ENCODE measurements at regions not wholly inside any gene's neighbourhood (a gene's known extent, or its start where the extent isn't known, plus 50 kb on each side); places are given as distances from the start of the nearest gene placed in this dataset.

- Histone ChIP-seq H3K4me3 (replicated peaks; ENCODE audit: insufficient read depth, low read length) (no peak overlapping the region), H3K27ac (replicated peaks) (no peak overlapping the region), H3K27me3 (ENCODE audit: insufficient read depth, poor library complexity, severe bottlenecking) (no peaks in the 10 kb centered on the region)
- no peak for TF ChIP-seq POLR2AphosphoS5 (IDR thresholded peaks at IDR 0.05; ENCODE audit: low read depth)
- no peak for DNase-seq (ENCODE audit: low read depth in 1 of 2, low spot score in 1 of 2)
These were observed 510.8 kb downstream of the PTPRC start for GRCh38 chr1:199149591-199149990.

GRCh38 chr1:199150756-199151155, 511.9 kb downstream of the PTPRC start:
- Histone ChIP-seq H3K4me3 (replicated peaks; ENCODE audit: insufficient read depth, low read length) (no peak overlapping the region), H3K27ac (replicated peaks) (no peak overlapping the region)
- DNase-seq (ENCODE audit: low read depth in 1 of 2, low spot score in 1 of 2) = no peak

GRCh38 chr1:199151634-199152425, 513.0 kb downstream of the PTPRC start:
- Histone ChIP-seq H3K27ac (replicated peaks) (no peak overlapping the region), H3K27me3 (ENCODE audit: insufficient read depth, poor library complexity, severe bottlenecking) (no peaks in the 10 kb centered on the region), H3K4me3 (replicated peaks; ENCODE audit: insufficient read depth, low read length) (no peak overlapping the region)
- no peak for DNase-seq (ENCODE audit: low read depth in 1 of 2, low spot score in 1 of 2)
- no peak for TF ChIP-seq SPI1 (IDR thresholded peaks at IDR 0.05; ENCODE audit: borderline replicate concordance, low read depth)
- no peak for TF ChIP-seq CTCF (IDR thresholded peaks at IDR 0.05; ENCODE audit: insufficient read depth, low read length)
- TF ChIP-seq POLR2AphosphoS5 (IDR thresholded peaks at IDR 0.05; ENCODE audit: low read depth) = no peak
- no peak for TF ChIP-seq GABPA (IDR thresholded peaks at IDR 0.05; ENCODE audit: low read depth)
- TF ChIP-seq REST (IDR thresholded peaks at IDR 0.05; ENCODE audit: insufficient replicate concordance, low read depth) = no peak

More at GRCh38 chr1:199150756-199151155, 511.9 kb downstream of the PTPRC start:
- TF ChIP-seq SPI1 (IDR thresholded peaks at IDR 0.05; ENCODE audit: borderline replicate concordance, low read depth) = no peak
- TF ChIP-seq GABPA (IDR thresholded peaks at IDR 0.05; ENCODE audit: low read depth) = no peak
- no peak for TF ChIP-seq CTCF (IDR thresholded peaks at IDR 0.05; ENCODE audit: insufficient read depth, low read length)
- no peak for TF ChIP-seq POLR2AphosphoS5 (IDR thresholded peaks at IDR 0.05; ENCODE audit: low read depth)
- no peak for TF ChIP-seq REST (IDR thresholded peaks at IDR 0.05; ENCODE audit: insufficient replicate concordance, low read depth)
- no peaks in the 10 kb centered on the region for H3K27me3 ChIP-seq (ENCODE audit: insufficient read depth, poor library complexity, severe bottlenecking)

GRCh38 chr1:199152676-199153075, 513.8 kb downstream of the PTPRC start:
- H3K4me3 ChIP-seq (replicated peaks; ENCODE audit: insufficient read depth, low read length) = no peak overlapping the region
- DNase-seq (ENCODE audit: low read depth in 1 of 2, low spot score in 1 of 2) = no peak
- H3K27me3 ChIP-seq (ENCODE audit: insufficient read depth, poor library complexity, severe bottlenecking) = no peaks in the 10 kb centered on the region
- TF ChIP-seq POLR2AphosphoS5 (IDR thresholded peaks at IDR 0.05; ENCODE audit: low read depth) = no peak
- no peak for TF ChIP-seq SPI1 (IDR thresholded peaks at IDR 0.05; ENCODE audit: borderline replicate concordance, low read depth)
- no peak for TF ChIP-seq REST (IDR thresholded peaks at IDR 0.05; ENCODE audit: insufficient replicate concordance, low read depth)
- no peak for TF ChIP-seq GABPA (IDR thresholded peaks at IDR 0.05; ENCODE audit: low read depth)
- no peak overlapping the region for H3K27ac ChIP-seq (replicated peaks)

Measured in HL-60 (cell line).